ENCODE measurements at regions not wholly inside any gene's neighbourhood (a gene's known extent, or its start where the extent isn't known, plus 50 kb on each side); places are given as distances from the start of the nearest gene placed in this dataset.

- no TSS peak for BruUV-seq (replicated peaks)
- CTCF ChIA-PET = no interaction called here
- Histone ChIP-seq H3K9me3 (ENCODE audit: control insufficient read depth, insufficient read depth, low read depth, low read length) (no peaks in the 10 kb centered on the region), H3K36me3 (ENCODE audit: control insufficient read depth, insufficient read depth, low read length) (no peaks in the 10 kb centered on the region), H3K4me3 (ENCODE audit: low read depth in 2 of 2, low read length in 2 of 2) (no peak overlapping the region), H3K4me1 (ENCODE audit: control insufficient read depth, insufficient read depth, low read length) (no peaks in the 10 kb centered on the region), H3K27ac (ENCODE audit: low read length) (no peak overlapping the region), H3K27me3 (ENCODE audit: control insufficient read depth, insufficient read depth, low read length) (no peaks in the 10 kb centered on the region)
- ATAC-seq (no peak), DNase-seq (ENCODE audit: low read depth, low spot score) (no peak)
- intact Hi-C loops (cut with micrococcal nuclease; ENCODE audit: unreplicated experiment) (no loop called here), in situ Hi-C loops (cut with HindIII; ENCODE audit: low pct_unique_long_range_greater_than_20kb, low sequenced_read_pairs) (no loop called here)
- POLR2A ChIA-PET = no interaction called here
- TF ChIP-seq REST (IDR thresholded peaks at IDR 0.05; ENCODE audit: insufficient read depth in 1 of 2, low read depth in 2 of 2, low read length in 1 of 2) (no peak), TCF7L2 (IDR thresholded peaks at IDR 0.05; ENCODE audit: low read depth, low read length) (no peak), CTCF (IDR thresholded peaks at IDR 0.05) (no peak), POLR2AphosphoS5 (IDR thresholded peaks at IDR 0.05; ENCODE audit: low read depth, low read length) (no peak), SIN3A (IDR thresholded peaks at IDR 0.05; ENCODE audit: borderline replicate concordance, insufficient read depth, low read depth, low read length) (no peak)
These were observed 687.8 kb upstream of the KLHL29 start for GRCh38 chr2:22697054-22697788.

GRCh38 chr2:22701561-22702160, 683.3 kb upstream of the KLHL29 start:
- H3K27me3 ChIP-seq (ENCODE audit: control insufficient read depth, insufficient read depth, low read length) = no peaks in the 10 kb centered on the region
- H3K4me1 ChIP-seq (ENCODE audit: control insufficient read depth, insufficient read depth, low read length) = no peaks in the 10 kb centered on the region
- ChIA-PET POLR2A (no interaction called here), CTCF (no interaction called here)
- H3K27ac ChIP-seq (ENCODE audit: low read length) = no peak overlapping the region
- BruUV-seq (replicated peaks) = no TSS peak
- in situ Hi-C loops (cut with HindIII; ENCODE audit: low pct_unique_long_range_greater_than_20kb, low sequenced_read_pairs) = no loop called here
- no peaks in the 10 kb centered on the region for H3K9me3 ChIP-seq (ENCODE audit: control insufficient read depth, insufficient read depth, low read depth, low read length)
- DNase-seq (ENCODE audit: low read depth, low spot score) (no peak), ATAC-seq (no peak)
- no peaks in the 10 kb centered on the region for H3K36me3 ChIP-seq (ENCODE audit: control insufficient read depth, insufficient read depth, low read length)
- H3K4me3 ChIP-seq (ENCODE audit: low read depth in 2 of 2, low read length in 2 of 2) = no peak overlapping the region
- intact Hi-C loops (cut with micrococcal nuclease; ENCODE audit: unreplicated experiment) = no loop called here
- TF ChIP-seq TCF7L2 (IDR thresholded peaks at IDR 0.05; ENCODE audit: low read depth, low read length) = no peak
- TF ChIP-seq CTCF (IDR thresholded peaks at IDR 0.05) = no peak
- TF ChIP-seq SIN3A (IDR thresholded peaks at IDR 0.05; ENCODE audit: borderline replicate concordance, insufficient read depth, low read depth, low read length) = no peak
- TF ChIP-seq REST (IDR thresholded peaks at IDR 0.05; ENCODE audit: insufficient read depth in 1 of 2, low read depth in 2 of 2, low read length in 1 of 2) = no peak
- no peak for TF ChIP-seq POLR2AphosphoS5 (IDR thresholded peaks at IDR 0.05; ENCODE audit: low read depth, low read length)

Data from Panc1 (cell line).